ENCODE measurements at regions not wholly inside any gene's neighbourhood (a gene's known extent, or its start where the extent isn't known, plus 50 kb on each side); places are given as distances from the start of the nearest gene placed in this dataset.

GRCh38 chr15:94843060-94843459, 611.7 kb downstream of the MCTP2 start:
- H2BK120ac ChIP-seq (replicated peaks; ENCODE audit: low read depth, low read length): no peak overlapping the region
- no peak overlapping the region for H4K8ac ChIP-seq (ENCODE audit: extremely low read depth, insufficient read depth, low read length)
- H4K20me1 ChIP-seq (replicated peaks in 1 of 2; ENCODE audit: control insufficient read depth in 1 of 2, insufficient read depth in 2 of 2, low read length in 2 of 2): no peaks in the 10 kb centered on the region
- H3K79me1 ChIP-seq (ENCODE audit: low read depth, low read length): no peaks in the 10 kb centered on the region
- DNase-seq (ENCODE audit: low read depth in 1 of 2, low spot score in 2 of 2) (no peak), FAIRE-seq (no peak)
- H3K23me2 ChIP-seq (ENCODE audit: low read depth, low read length): peaks cover 4% of the 10 kb centered on the region; the same call in 1 of the 2 replicates
- no peak overlapping the region for H2AK5ac ChIP-seq (ENCODE audit: low read depth, low read length)
- no peak overlapping the region for H3K14ac ChIP-seq (ENCODE audit: insufficient read length)
- peaks cover 0 to 5% (median 0%) of the 10 kb centered on the region in 4 experiments; a peak in 1 of 7 replicates for H3K4me1 ChIP-seq (replicated peaks in 1 of 4; ENCODE audit: control insufficient read depth in 3 of 4, insufficient read depth in 4 of 4, low read length in 3 of 4)
- no peak overlapping the region for H3K27ac ChIP-seq (ENCODE audit: low read depth, low read length)
- H2AFZ ChIP-seq (ENCODE audit: low read length): no peak overlapping the region
- no peaks in the 10 kb centered on the region for H3K9me3 ChIP-seq (ENCODE audit: insufficient read depth in 2 of 2, low read depth in 1 of 2, low read length in 1 of 2)
- H2BK20ac ChIP-seq (ENCODE audit: low read length): no peak overlapping the region
- H2BK15ac ChIP-seq (ENCODE audit: low read length): no peak overlapping the region
- H3K4me3 ChIP-seq (ENCODE audit: extremely low read depth in 1 of 4, insufficient read depth in 2 of 4, low read depth in 3 of 4, low read length in 4 of 4): no peak overlapping the region
- no peaks in the 10 kb centered on the region for H3K36me3 ChIP-seq (ENCODE audit: control insufficient read depth in 2 of 4, insufficient read depth in 4 of 4, low read length in 3 of 4)
- no peak overlapping the region for H3K4ac ChIP-seq (replicated peaks; ENCODE audit: insufficient read length, low read depth, low read length)
- CTCF ChIA-PET (ENCODE audit: partially characterized antibody): interaction anchor here (0.6 to 1.1 kb wide), 2 partner anchors 173 to 182 kb away, joined by 3 to 5 read pairs; no protein-coding TSS in a partner anchor
- no peak overlapping the region for H3K56ac ChIP-seq (replicated peaks; ENCODE audit: insufficient read length, low read depth, low read length)
- H3K9ac ChIP-seq (replicated peaks in 1 of 4; ENCODE audit: extremely low read depth in 1 of 4, low read depth in 3 of 4, low read length in 3 of 4): no peak overlapping the region
- H3K4me2 ChIP-seq (ENCODE audit: insufficient read depth in 1 of 2, low read depth in 2 of 2, low read length in 2 of 2): no peak overlapping the region
- no peak overlapping the region for H2BK12ac ChIP-seq (ENCODE audit: low read depth, low read length)
- H3K23ac ChIP-seq (ENCODE audit: insufficient read length): no peak overlapping the region
- no peak overlapping the region for H3K18ac ChIP-seq (ENCODE audit: extremely low read depth, low read length)
- no peaks in the 10 kb centered on the region; a peak in 1 of 7 replicates for H3K27me3 ChIP-seq (replicated peaks in 1 of 4; ENCODE audit: control insufficient read depth in 3 of 4, extremely low read depth in 1 of 4, insufficient read depth in 3 of 4, low read length in 3 of 4)
- H3K79me2 ChIP-seq (ENCODE audit: control insufficient read depth in 1 of 2, insufficient read depth in 2 of 2, low read length in 2 of 2): no peaks in the 10 kb centered on the region
- POLR2A ChIA-PET (ENCODE audit: partially characterized antibody): no interaction called here
- H2BK5ac ChIP-seq (ENCODE audit: low read depth, low read length): no peak overlapping the region
- no peak overlapping the region for H4K5ac ChIP-seq (ENCODE audit: insufficient read length, low read depth, low read length)
- H4K91ac ChIP-seq (replicated peaks; ENCODE audit: insufficient read length, low read length): no peak overlapping the region
- TF ChIP-seq NRF1 (IDR thresholded peaks at IDR 0.05; ENCODE audit: low read depth, low read length) (no peak), CREB1 (IDR thresholded peaks at IDR 0.05) (no peak), HDAC6 (IDR thresholded peaks at IDR 0.05; ENCODE audit: low read depth, low read length) (no peak), SIX5 (IDR thresholded peaks at IDR 0.05; ENCODE audit: low read depth, low read length) (no peak), ASH2L (IDR thresholded peaks at IDR 0.05; ENCODE audit: low read length) (no peak), NANOG (IDR thresholded peaks at IDR 0.05; ENCODE audit: insufficient read depth, low read depth, low read length, poor library complexity, severe bottlenecking) (no peak), BACH1 (IDR thresholded peaks at IDR 0.05; ENCODE audit: low read length) (no peak), EGR1 (IDR thresholded peaks at IDR 0.05; ENCODE audit: borderline replicate concordance, low read depth, low read length) (no peak), EZH2 (IDR thresholded peaks at IDR 0.05; ENCODE audit: low read depth, low read length, severe bottlenecking) (no peak), EP300 (IDR thresholded peaks at IDR 0.05; ENCODE audit: borderline replicate concordance in 1 of 2, low read depth in 2 of 2, low read length in 2 of 2) (no peak), CHD2 (IDR thresholded peaks at IDR 0.05; ENCODE audit: low read length) (no peak), POU5F1 (IDR thresholded peaks at IDR 0.05; ENCODE audit: low read depth, low read length) (no peak), GABPA (IDR thresholded peaks at IDR 0.05; ENCODE audit: borderline replicate concordance, insufficient read depth, low read length) (no peak), CEBPB (IDR thresholded peaks at IDR 0.05; ENCODE audit: low read depth, low read length) (no peak), ZNF274 (IDR thresholded peaks at IDR 0.05; ENCODE audit: borderline replicate concordance, extremely low read depth, low read length) (no peak), JUND (IDR thresholded peaks at IDR 0.05; ENCODE audit: low read length) (no peak)

Data from H1 (cell line).